NCI-H2081 treated with DMSO at 0.1 percent for 48 hours (cell line): ENCODE measurements at regions not wholly inside any gene's neighbourhood (a gene's known extent, or its start where the extent isn't known, plus 50 kb on each side); places are given as distances from the start of the nearest gene placed in this dataset.

ENCODE experiments used
- DNase-seq: peaks from one replicate; lab custom pipeline; 2025; lab: John Stamatoyannopoulos, UW

GRCh38 chr10:130403153-130404075 lies 267.2 kb downstream of the GLRX3 start:
- DNase-seq, result no peak

GRCh38 chr10:130404476-130405055 lies 268.4 kb downstream of the GLRX3 start:
- DNase-seq, result no peak

- DNase-seq, result no peak
Observed at GRCh38 chr10:130407052-130407451, 270.9 kb downstream of the GLRX3 start.

DNA sequence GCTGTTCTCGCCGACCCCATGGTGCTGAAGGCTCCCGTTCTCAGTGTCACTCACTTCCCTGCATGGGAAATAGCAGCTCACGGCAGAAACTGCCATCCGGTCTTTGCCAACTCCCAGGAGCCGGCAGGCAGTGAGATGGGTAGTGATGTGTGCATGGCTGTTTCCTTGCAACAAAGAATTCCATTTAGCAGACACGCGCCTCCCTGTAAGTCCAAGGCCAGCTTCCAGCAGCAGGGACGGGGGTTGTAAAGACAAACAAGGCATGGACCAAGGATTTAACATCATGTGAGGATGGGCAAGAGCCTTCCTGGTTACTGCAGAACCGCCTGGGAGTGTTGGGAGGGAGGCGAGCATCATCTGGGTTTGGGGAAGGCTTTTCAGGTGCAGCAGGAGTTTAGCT lies 273.1 kb downstream of the GLRX3 start:
- DNase-seq, result no peak

DNA sequence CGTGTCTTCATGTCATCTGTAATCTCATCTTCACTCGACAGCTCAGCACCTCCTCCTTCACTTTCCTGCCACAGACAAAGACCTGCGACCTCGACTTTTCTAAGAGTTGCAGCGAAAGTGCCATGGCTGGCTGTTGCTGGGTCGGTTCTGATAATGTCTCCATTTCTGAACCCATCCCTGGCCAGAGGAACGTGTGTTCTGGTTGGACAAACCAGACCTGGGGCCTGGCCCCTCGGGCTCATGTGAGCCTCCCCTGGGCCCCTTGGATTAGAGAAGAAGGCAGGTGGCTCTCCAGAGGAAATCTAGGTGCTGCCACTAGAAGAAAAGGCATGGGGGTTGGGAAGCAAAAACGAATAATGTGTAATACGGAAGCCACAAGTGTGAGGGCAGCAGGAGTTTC lies 273.7 kb downstream of the GLRX3 start:
- DNase-seq, result no peak

GRCh38 chr10:130411496-130412085 lies 275.4 kb downstream of the GLRX3 start:
- DNase-seq, result no peak

DNA sequence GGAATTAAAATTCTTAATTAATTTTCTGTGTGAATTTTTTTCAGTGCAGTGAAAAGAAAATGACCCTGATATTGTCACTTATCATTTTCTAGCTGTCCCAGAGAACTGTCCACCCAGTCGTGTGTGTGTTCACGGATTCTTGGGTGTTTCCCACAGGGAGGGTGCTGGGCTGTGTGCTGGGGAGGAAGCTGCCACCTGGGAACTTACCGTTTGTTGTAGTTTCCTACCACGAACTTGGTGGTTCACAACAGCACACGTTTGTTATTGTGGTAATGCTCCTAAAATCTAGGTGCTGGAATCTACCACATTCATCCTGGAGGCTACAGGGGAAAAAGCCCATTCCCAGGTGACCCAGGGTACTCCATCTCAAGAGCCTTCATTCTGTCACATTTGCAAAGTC lies 276.1 kb downstream of the GLRX3 start:
- DNase-seq, result no peak

DNA sequence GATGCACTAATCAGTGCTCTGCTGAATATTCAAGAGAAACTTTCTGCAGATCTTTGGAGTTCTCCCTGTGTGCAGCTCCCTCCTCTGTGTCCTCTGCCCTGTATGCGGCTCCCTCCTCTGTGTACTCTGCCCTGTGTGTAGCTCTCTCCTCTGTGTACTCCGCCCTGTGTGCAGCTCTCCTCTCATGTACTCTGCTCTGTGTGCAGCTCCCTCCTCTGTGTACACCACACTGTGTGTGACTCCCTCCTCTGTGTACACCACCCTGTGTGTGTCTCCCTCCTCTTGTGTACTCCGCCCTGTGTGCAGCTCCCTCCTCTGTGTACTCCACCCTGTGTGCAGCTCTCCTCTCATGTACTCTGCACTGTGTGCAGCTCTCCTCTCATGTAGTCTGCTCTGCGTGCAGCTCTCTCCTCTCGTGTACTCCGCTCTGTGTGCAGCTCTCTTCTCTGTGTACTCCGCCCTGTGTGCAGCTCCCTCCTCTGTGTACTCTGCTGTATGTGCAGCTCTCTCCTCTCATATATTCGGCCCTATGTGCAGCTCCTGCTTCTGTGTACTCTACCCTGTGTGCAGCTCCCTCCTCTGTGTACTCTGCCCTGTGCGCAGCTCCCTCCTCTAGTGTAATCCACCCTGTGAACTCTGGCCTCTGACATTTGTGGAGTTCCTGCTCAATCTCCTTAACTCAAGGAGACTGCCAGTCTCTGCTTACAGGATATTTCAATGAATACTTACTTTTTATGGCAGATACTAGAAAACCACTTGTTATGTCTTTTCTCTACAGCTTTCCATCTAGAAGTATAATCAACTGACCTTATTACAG lies 280.4 kb downstream of the GLRX3 start:
- no peak for DNase-seq

DNA sequence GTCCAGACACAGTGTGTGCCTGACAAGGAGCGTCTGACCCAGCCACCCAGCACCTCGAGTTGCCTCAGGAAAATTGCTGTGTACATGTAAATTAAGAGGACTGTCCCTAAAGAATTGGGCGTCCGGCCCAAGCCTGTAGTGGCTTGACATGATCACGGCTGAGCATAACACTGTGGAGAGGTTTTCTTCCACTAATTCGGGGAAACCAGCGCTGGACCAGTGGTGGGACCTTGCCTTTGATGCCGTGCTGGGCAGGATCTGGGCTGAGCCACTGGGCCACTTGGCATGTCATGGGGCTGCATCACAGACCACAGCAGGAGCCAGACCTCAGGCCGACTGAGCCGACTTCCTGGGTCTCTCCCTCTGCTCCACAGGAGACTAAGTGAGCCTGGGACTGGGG lies 282.5 kb downstream of the GLRX3 start:
- no peak for DNase-seq

DNA sequence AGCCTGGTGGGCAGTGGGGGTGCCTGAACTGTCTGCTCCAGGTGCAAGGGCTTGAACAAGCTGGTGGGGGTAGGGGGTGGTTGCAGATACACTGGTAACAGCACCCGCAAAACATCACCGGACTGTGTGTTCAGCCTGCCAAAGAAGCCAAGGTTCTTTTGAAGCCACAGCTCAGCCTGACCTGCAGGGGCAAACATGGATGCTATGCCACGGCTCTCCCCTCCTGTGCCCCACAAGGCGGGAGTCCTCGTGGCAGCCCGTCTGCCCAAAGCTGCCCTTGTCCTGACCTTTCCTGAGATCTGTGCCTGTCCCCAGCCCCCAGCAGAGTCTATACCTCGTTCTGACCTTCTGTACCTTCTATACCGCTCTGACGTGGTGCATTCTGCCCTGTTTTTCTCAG lies 285.7 kb downstream of the GLRX3 start:
- no peak for DNase-seq

- DNase-seq, result no peak
Observed at GRCh38 chr10:130422366-130423324, 286.5 kb downstream of the GLRX3 start.

DNA sequence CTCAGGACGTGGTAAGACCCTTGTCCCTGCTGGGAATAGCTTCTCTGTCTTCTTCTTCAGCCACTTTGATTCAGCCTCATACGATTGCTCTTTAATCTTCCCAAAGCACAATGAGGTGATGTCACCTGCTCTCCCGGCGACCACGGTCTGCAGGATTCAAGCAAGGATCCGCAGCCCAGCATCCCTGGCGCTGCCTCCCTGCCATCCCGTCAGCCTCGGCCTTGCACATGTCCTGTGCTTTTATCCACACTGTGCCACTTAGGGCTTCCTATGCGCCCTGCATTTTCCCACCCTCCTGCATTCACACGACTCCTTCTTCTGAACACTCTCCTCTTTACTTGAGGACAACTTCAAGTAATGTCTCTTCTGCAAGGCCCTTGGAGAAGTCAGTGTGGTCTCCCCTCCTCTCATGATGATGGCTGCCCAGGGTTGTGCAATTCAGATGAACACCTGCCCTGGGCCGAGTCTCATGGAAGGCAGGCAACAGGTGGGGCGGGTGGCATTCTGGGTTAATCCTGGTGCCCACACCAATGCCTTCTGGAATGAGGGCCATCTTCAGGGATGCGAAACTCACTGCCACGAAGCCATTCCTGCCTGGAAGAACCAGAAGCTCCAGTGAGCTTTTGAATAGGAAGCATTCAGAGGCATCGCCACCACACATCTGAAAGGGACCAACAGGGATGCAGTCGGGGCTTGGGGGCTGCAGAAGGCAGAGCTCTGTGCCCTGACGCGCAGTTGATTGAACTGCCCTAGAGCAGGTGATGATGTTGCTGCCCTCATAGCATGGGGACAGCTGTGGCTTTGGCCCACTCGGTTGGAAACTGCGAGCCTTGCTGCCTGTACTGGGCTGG lies 287.5 kb downstream of the GLRX3 start:
- DNase-seq, result no peak

DNA sequence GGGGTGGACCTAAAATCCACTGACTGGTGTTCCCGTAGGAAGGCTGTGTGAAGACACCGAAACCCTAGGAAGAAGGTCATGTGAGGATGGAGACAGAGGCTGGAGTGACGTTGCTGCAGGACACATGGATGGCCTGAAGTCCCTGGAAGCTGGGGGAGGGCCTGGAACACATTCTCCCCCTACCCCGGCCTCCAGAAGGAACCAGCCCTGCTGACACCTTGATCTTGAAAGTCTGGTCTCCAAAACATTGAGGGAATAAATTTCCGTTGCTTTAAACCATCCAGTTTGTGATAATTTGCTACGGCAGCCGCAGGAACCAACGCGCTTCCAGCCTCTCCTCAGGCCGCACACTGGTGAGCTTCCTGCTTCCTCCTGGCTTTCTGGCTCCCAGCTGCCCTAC lies 288.2 kb downstream of the GLRX3 start:
- no peak for DNase-seq

GRCh38 chr10:130425169-130425568 lies 289.0 kb downstream of the GLRX3 start:
- DNase-seq, result no peak

DNA sequence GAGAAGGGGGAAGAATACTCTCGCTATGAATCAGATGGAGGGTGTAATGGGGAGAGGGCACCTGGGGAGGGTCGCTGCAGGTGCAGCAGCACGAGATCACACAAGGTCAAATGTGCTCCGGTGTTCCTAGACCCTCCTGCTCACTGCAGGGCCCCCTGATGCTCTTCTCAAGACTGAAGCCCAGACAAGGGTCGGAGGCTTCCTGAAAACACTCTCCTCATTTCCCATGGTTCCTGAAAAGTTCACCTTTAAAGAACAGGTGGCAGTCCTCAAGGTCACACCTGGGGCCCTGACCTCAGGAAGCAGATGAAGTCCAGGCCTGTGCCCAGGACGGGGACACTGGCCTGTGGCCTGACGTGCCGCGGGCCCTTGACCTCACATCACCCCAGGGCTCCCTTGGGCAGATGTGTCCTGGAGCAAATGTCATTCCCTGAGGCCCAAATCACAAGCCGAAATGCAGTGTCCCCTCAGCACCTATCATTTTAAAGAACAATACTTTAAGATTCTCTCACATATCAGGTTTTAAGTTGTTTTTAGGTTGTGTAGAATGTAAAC lies 289.8 kb downstream of the GLRX3 start:
- DNase-seq, result no peak

- no peak for DNase-seq
Observed at GRCh38 chr10:130427216-130427722, 291.1 kb downstream of the GLRX3 start.

DNA sequence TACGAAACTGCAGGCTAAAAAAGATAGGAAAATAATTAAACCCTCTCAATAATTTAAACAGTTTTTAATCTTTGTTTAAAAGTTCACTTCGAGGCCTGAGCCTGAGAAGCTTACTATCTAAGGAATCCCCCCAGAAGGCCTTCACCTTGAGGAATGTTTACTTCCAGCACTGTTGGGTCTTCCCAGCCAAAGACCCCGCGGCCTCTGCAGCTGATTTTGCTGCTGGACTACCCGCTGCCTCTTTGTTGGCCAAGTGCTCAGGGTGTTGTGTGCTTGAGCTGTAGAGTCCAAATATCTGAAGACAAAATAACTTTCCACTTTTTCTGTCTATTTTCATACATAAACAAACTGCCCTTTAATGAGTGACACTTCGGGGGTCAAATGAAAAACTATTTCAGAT lies 292.7 kb downstream of the GLRX3 start:
- no peak for DNase-seq

GRCh38 chr10:130429809-130430208 lies 293.6 kb downstream of the GLRX3 start:
- no peak for DNase-seq

GRCh38 chr10:130430291-130430690 lies 294.1 kb downstream of the GLRX3 start:
- no peak for DNase-seq
